Vagina (tissue), 2 donors: ENCODE measurements at regions not wholly inside any gene's neighbourhood (a gene's known extent, or its start where the extent isn't known, plus 50 kb on each side); places are given as distances from the start of the nearest gene placed in this dataset.

Experiments used
- DNase-seq, 2 donors: peaks; one replicate each; pipeline ENCODE4 v3.0.0-alpha.2; 2017; ENCODE audit errors: extremely low spot score in 2 of 2
- H3K27ac ChIP-seq: fragments of 200-600 bp; sonication (generic); one replicate; pipeline ENCODE4 v1.5.1; 2019
- H3K27me3 ChIP-seq: fragments of 200-600 bp; sonication (generic); one replicate; pipeline ENCODE4 v1.5.1; 2019
- H3K36me3 ChIP-seq, 2 donors: fragments of 200-600 bp; sonication (generic); one replicate each; pipeline ENCODE4 v1.5.1; 2017 to 2019
- H3K4me1 ChIP-seq: fragments of 200-600 bp; sonication (generic); one replicate; pipeline ENCODE4 v1.5.1; 2019
- H3K4me3 ChIP-seq, 2 donors: fragments of 200-600 bp; sonication (generic); 1 replicate in 1 of 2; 2 replicates in 1 of 2; pipeline ENCODE4 v1.5.1; 2016 to 2019
- H3K9me3 ChIP-seq: fragments of 200-600 bp; sonication (generic); one replicate; pipeline ENCODE4 v1.5.1; 2019
- POLR2A ChIP-seq, 2 donors: fragments of 450-650 bp; IDR thresholded peaks; one replicate each; pipeline ENCODE4 v1.6.1; 2017; ENCODE audit warnings: antibody characterized with exemption in 2 of 2, mild to moderate bottlenecking in 2 of 2, moderate library complexity in 2 of 2
- POLR2AphosphoS5 ChIP-seq, 2 donors: sonication (generic); formaldehyde crosslinking; IDR thresholded peaks; one replicate each; pipeline ENCODE4 v1.9.0; 2017; ENCODE audit warnings: antibody characterized with exemption in 2 of 2, mild to moderate bottlenecking in 2 of 2, low read depth in 1 of 2; ENCODE audit not compliant: insufficient read depth in 1 of 2
- intact Hi-C: fragments of 100-400 bp; cut with DNase I; formaldehyde crosslinking; loops from one replicate; pipeline ENCODE4 v1.15.1; 2023
- TF ChIP-seq, protein P1 (sequence below), 3 experiments: fragments of 450-650 bp in 2 of 3; fragments of 200-600 bp in 1 of 3; sonication (generic) in 1 of 3; IDR thresholded peaks; one replicate each; pipeline ENCODE4 v1.5.1; 2017 to 2019; ENCODE audit warnings: antibody characterized with exemption in 3 of 3, mild to moderate bottlenecking in 2 of 3, moderate library complexity in 2 of 3

DNA sequence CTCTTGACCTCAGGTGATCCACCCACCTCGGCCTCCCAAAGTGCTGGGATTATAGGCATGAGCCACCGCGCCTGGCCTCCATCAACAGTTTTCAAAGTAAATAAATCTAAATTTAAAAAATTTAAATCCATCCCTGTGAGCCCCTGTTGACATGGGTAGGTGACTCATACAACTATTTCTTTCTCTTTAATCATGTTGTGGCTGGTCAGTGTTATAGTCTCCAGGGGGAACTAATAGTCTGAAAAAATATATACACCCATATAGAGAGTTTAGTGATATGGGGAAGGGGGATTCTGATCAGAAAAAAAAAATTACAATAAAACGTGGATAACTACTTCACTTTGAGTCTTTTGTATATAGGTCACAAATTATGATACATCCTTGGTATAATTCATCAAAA, 159.2 kb downstream of the ZNF608 start:
- Histone ChIP-seq H3K27me3 (no peaks in the 10 kb centered on the region), H3K36me3 (no peaks in the 10 kb centered on the region), H3K27ac (no peak overlapping the region), H3K4me3 (no peak overlapping the region), H3K9me3 (no peaks in the 10 kb centered on the region), H3K4me1 (no peaks in the 10 kb centered on the region)
- TF ChIP-seq POLR2A (IDR thresholded peaks at IDR 0.05), result no peak
- TF ChIP-seq POLR2AphosphoS5 (IDR thresholded peaks at IDR 0.05; ENCODE audit: insufficient read depth in 1 of 2, low read depth in 1 of 2), result no peak
- TF ChIP-seq, protein P1, sequence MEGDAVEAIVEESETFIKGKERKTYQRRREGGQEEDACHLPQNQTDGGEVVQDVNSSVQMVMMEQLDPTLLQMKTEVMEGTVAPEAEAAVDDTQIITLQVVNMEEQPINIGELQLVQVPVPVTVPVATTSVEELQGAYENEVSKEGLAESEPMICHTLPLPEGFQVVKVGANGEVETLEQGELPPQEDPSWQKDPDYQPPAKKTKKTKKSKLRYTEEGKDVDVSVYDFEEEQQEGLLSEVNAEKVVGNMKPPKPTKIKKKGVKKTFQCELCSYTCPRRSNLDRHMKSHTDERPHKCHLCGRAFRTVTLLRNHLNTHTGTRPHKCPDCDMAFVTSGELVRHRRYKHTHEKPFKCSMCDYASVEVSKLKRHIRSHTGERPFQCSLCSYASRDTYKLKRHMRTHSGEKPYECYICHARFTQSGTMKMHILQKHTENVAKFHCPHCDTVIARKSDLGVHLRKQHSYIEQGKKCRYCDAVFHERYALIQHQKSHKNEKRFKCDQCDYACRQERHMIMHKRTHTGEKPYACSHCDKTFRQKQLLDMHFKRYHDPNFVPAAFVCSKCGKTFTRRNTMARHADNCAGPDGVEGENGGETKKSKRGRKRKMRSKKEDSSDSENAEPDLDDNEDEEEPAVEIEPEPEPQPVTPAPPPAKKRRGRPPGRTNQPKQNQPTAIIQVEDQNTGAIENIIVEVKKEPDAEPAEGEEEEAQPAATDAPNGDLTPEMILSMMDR (IDR thresholded peaks at IDR 0.05), result no peak
- no peak for DNase-seq
- intact Hi-C loops, result loop anchor here (10.0 kb wide), 1 partner anchor 1388 kb away; no protein-coding TSS in a partner anchor

DNA sequence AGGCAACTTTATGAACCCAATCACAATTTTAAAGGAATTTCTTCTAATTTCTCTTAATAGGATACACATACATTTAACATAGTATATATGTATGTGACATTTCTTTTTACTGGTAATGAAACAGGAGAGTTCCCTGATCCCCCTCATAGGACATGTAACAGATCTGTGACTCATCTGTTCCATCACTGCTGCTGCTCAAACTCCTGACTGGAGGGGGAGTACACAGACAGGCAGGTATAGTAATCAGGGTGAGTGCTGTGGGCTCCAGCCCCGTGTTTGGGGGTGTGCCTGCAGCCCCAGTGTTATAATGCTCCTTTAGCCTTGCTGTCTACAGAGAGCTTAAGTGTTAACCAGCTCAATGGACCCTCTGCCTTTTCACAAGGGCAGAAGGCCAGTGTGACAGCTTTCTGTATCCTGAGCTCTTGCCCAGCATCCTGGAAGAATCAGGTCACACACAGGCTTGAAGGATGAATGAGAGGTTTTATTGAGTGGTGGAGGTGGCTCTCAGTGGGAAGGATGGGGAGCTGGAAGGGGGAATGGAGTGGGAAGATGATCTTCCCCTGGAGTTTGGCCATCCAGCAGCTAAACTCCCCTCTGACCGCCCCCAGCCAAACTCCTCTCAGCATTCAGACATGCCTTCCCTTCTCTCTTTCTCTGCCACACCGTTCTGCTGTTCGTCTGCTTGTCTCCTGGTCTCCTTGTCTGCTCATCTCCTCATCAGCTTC, 161.3 kb downstream of the ZNF608 start:
- no peak overlapping the region for H3K27ac ChIP-seq
- H3K4me1 ChIP-seq, result no peaks in the 10 kb centered on the region
- no peak for DNase-seq
- TF ChIP-seq, protein P1 (IDR thresholded peaks at IDR 0.05), result no peak
- TF ChIP-seq POLR2AphosphoS5 (IDR thresholded peaks at IDR 0.05; ENCODE audit: insufficient read depth in 1 of 2, low read depth in 1 of 2), result no peak
- no peak for TF ChIP-seq POLR2A (IDR thresholded peaks at IDR 0.05)
- intact Hi-C loops, result loop anchor here (10.0 kb wide), 1 partner anchor 1390 kb away; no protein-coding TSS in a partner anchor
- no peak overlapping the region for H3K4me3 ChIP-seq
- no peaks in the 10 kb centered on the region for H3K27me3 ChIP-seq
- H3K36me3 ChIP-seq, result no peaks in the 10 kb centered on the region
- no peaks in the 10 kb centered on the region for H3K9me3 ChIP-seq

DNA sequence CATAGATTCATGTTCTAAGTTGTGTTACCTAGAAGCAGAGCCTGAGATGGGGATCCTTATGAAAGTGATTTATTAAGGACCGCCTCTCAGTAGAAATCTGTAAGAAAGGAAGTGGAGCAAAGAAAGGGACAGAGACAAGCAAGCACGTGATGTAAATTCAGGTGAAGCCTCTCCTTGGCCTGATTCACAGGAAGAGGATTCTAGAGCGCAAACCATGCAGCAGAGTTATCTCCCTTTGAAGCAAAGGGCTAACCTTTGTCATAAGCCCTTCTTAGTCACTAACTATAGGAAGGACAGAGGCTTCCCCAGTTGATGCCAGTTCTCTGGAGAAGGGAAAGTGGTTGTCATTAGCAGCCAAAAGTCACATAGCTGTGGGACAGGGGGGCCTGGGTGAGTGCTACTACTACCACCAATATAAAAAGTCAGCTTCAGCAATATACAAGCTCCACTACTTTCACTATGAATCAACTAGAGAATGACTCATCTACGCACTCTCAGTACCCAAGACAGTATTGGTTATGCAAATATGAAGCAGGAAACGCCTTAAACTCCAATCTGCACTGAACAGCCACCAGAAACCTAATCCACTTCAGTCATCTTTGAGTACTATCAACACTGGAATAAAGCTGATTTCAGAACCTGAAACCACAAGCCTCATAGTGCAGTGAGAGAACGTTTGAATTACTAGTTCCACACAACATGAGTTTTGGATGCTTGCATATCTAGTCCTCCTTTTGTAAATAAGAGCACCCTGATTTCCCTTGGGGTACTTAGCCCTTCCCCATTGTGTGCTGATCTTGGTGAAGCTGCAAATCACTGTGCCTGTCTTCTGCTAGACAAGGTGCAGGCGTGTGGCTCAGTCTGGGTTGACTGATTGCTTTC, 162.7 kb downstream of the ZNF608 start:
- no peak overlapping the region for H3K4me3 ChIP-seq
- TF ChIP-seq POLR2AphosphoS5 (IDR thresholded peaks at IDR 0.05; ENCODE audit: insufficient read depth in 1 of 2, low read depth in 1 of 2) (no peak), POLR2A (IDR thresholded peaks at IDR 0.05) (no peak)
- TF ChIP-seq, protein P1 (IDR thresholded peaks at IDR 0.05), result no peak
- H3K36me3 ChIP-seq, result no peaks in the 10 kb centered on the region
- no peaks in the 10 kb centered on the region for H3K9me3 ChIP-seq
- no peaks in the 10 kb centered on the region for H3K27me3 ChIP-seq
- no peak for DNase-seq
- intact Hi-C loops, result loop anchor here (10.0 kb wide), 1 partner anchor 1391 kb away; no protein-coding TSS in a partner anchor
- no peaks in the 10 kb centered on the region for H3K4me1 ChIP-seq
- no peak overlapping the region for H3K27ac ChIP-seq

DNA sequence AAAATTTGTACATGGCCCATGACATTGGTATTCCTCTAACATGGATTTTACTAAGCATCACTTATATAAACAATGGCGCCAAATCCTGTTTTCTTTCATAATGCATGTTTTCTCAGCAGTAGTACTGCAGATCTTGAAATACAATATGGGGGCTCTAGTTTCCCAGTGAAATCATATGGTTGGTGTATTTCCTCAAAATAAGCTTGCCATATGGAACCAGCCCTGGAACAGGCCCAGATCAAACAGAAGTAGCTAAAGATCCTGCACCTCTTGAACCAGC, 163.9 kb downstream of the ZNF608 start:
- intact Hi-C loops, result loop anchor here (10.0 kb wide), 1 partner anchor 1392 kb away; no protein-coding TSS in a partner anchor
- Histone ChIP-seq H3K4me1 (no peaks in the 10 kb centered on the region), H3K27me3 (no peaks in the 10 kb centered on the region), H3K9me3 (no peaks in the 10 kb centered on the region), H3K4me3 (no peak overlapping the region), H3K36me3 (no peaks in the 10 kb centered on the region), H3K27ac (no peak overlapping the region)
- DNase-seq, result no peak
- TF ChIP-seq, protein P1 (IDR thresholded peaks at IDR 0.05), result no peak
- TF ChIP-seq POLR2A (IDR thresholded peaks at IDR 0.05), result no peak
- TF ChIP-seq POLR2AphosphoS5 (IDR thresholded peaks at IDR 0.05; ENCODE audit: insufficient read depth in 1 of 2, low read depth in 1 of 2), result no peak
